Dermis microvascular lymphatic vessel endothelial cell (primary cell): ENCODE measurements at regions not wholly inside any gene's neighbourhood (a gene's known extent, or its start where the extent isn't known, plus 50 kb on each side); places are given as distances from the start of the nearest gene placed in this dataset.

Source experiments
- DNase-seq, 2 donors: peaks; one replicate each; pipeline versions ENCODE4 v3.0.0 to v3.0.0-alpha.2; 2010; ENCODE audit warnings: low read depth in 2 of 2

DNA sequence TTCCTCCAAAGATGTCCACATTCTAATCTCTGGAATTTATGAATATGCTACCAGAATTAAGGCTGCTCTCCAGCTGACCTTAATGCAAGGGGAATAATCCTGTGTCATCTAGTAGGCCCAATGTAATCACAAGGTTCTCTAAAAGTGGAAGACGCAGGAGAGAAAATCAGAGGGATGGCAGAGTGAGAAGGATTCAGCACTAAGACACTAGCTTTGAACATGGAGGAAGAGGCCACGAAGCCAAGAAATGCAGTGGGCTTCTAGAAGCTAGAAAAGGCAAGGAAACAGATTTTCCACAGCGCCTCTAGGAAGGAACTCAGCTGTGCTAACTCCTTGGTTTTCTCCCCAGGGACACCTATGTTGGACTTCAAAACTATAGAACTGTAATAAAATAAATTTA is 240.7 kb upstream of the TRAM1L1 start:
- no peak for DNase-seq

DNA sequence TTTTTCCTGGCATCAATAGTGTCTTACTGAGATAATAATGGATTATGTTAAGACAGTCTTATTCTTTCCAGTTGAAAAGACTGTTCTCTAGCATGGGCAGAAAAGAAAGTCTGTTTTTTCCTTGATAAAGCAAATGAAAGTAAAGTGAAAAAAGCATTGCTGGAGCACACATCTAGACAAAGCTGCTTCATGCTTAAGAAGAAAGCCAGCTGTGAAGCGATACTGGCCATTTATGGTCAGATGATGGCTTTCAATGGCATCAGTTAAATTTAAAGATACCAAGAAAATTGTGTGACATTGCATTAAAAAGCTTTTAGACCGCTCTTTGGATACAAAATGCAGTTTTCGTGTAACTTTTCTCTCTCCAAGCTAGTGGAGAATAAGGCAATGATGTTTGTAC is 242.1 kb upstream of the TRAM1L1 start:
- no peak for DNase-seq

DNA sequence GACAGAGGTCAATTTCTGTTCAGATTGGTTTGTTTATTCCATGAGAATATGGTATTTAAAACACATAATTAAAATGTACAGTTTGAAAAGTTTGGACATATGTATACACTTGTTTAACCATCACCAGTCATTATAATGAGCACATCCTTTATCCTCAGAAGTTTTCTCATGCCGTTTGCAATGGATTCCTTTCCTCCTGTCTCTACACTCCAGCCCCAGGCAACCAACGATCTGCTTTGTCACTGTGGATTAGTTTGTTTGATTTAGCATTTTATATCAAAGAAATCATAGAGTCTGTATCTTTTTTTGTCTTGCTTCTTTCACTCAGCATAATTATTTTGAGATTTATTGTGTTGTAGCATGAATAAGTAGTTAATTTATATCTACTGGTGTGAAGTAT is 243.0 kb upstream of the TRAM1L1 start:
- no peak for DNase-seq

DNA sequence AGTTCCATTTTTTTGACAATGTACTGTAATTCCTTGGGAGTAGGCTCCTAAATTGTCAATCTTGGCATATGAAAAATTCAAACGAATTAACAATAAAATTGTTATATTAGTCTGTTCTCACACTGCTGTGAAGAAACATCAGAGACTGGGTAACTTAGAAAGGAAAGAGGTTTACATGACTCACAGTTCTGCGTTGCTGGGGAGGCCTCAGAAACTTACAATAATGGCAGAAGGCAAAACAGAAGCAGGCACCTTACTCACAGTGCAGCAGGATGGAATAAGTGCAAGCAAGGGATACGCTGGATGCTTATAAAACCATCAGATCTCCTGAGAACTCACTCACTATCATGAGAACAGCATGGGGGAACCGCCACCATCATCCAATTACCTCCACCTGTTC is 246.4 kb upstream of the TRAM1L1 start:
- no peak for DNase-seq

DNA sequence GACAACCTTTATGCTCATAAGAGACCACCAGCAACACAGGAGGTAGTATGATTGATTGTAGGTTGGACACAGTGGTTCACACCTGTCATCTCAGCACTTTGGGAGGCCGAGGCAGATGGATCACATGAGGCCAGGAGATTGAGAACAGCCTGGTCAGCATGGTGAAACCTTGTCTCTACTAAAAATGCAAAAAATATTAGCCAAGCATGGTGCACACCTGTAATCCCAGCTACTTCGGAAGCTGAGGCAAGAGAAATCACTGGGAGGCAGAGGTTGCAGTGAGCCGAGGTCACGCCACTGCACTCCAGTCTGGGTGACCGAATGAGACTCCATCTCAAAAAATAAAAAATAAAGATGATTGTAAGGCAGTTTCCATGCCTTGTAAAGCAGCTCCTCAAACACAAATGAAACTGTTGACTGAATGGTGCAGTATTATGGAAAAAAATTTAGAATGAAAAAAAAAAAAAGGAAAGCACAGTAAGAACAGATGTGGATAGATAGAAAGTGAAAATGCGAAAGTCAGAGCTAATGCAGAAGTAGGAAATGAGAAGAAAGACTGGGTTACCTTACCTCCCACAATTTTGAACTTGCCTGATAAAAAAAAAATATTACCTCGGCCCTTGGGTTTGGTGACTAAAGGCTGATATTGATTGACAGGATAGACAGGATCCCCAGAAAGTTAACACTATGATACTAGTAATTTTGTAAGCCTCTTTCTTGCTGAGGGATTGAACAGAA is 249.2 kb upstream of the TRAM1L1 start:
- DNase-seq: no peak

DNA sequence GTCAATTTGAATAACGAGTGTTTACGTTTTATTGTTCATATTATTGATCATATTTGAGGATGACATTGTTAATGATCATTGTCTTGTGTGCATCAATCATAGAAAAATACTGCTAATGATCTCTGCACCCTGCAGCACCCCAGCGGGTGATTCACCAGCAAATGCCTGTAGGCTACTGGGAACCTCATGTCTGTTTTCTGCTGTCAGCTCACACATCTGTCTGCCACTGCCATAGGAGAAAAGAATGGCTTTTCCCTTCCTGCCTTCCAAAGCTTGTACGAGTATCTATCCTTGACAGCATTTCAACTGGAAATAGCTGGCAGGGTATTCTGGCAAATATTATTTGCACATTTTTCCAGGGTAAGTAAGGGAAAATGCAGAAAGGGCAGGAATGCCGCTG is 272.1 kb upstream of the TRAM1L1 start:
- DNase-seq: no peak

DNA sequence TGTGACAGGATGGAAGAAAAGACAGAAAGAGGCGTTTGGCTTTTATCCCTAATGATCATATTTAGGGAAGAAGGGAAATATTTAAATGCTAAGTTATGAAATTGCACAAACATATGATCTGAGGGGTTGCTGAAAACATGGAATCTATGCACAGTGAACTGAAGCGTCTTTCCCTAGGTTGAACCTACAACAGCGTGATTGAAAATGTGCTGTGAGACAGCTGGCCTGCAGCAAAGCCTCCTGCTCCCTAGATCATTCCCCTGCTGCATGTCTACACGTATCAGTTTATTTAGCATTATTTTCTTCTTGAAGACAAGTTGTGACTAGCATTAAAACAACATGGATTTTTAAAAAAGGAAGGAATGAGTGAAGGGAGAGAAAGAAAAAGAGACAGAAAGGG is 272.5 kb upstream of the TRAM1L1 start:
- no peak for DNase-seq

DNA sequence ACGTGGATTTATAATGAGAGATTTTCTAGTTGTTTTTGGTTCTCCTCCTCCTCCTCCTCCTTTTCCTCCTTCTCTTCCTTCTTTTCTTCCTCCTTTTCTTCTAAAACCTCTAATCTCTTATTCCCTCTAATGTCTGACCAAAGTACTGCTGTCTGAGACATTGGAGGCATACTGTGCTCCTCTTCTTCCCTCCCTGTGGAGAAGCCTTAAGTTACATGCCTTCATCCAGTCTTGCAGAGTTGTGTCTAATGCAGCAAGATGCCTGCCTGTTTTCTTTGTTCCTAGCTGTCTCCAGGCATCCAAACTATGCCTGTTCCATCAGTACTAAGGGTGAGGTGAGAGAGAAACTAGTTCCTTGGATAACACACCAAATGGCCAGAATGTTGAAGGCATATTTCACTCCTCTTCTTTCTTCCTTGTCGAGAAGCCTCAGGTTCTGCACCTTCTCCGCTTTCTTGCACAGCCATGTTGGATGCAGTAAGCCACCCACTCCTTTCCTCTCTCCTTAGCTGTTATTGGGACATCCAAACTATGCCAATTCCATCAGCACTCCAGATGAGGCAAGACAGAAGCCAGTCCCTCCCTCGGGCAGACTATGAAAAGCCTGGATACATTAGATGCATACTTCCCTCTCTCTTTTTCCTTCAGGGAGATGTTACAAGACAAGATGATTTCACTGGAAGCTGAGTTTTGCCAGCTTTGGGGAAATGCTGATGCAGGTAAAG is 285.7 kb upstream of the TRAM1L1 start:
- no peak for DNase-seq

DNA sequence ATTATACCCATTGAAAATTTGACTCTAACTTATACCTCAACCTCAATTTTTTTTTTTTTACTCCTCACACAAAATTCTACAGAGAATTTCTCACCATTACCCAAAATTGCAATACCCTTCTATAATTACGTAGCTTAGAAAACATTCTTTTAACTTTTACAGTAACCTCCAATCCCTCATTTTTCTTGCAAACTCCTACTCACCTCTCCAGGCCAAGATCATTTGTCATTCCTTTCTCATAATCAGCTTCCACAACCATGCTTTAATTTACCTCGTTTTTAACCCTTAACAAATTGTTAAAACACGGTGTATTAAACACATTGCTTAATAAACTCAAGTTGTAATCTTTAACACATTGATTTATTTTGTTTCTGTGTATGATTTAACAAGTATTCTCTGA is 289.7 kb upstream of the TRAM1L1 start:
- no peak for DNase-seq

DNA sequence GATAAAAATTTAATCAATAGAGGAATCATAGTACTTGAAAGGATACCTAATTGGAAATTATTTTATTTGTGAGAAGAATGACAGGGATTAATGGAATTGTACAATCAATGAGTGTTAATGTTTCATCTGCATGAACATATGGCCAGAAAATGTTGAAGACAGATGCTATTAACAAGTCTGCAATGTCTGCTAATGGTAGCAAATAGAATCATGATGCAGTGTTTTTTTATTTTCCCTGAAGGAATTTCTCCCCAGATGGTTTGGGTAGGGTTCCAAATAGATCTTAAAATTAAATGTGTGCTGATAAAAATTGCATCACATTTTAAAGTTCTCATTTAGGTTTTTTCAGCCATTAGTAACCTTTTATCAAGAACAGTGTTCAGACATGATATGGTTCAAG is 291.3 kb upstream of the TRAM1L1 start:
- no peak for DNase-seq

DNA sequence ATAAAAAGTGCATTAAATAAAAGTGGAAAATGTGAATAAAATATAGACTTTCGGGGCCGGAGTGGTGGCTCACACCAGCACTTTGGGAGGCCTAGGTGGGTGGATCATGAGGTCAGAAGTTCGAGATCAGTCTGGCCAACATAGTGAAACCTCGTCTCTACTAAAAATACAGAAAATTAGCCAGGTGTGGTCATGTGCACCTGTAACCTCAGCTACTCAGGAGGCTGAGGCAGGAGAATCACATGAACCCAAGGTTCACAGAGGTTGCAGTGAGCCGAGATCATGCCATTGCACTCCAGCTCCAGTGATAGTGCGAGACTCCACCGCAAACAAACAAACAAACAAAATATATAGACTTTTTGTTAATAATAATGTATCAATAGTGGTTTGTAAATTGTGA is 293.6 kb upstream of the TRAM1L1 start:
- DNase-seq: no peak

DNA sequence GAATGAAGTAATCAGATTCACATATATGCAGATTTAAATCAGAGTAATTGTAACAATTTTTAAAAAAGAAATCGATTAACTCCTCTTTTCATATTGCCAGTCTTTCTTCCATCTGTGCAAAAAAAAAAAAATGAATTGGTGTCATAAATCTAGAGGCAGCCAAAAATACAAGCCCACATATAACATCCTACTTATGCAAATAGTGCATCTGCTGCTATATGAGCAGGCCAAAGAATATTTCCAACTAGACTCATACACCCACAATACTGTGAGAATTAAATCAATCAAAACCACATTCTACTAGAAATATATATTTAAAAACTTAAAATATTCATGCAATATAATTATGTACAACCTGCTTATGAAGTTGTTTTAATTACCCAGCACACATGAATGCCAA is 298.1 kb upstream of the TRAM1L1 start:
- DNase-seq: no peak

DNA sequence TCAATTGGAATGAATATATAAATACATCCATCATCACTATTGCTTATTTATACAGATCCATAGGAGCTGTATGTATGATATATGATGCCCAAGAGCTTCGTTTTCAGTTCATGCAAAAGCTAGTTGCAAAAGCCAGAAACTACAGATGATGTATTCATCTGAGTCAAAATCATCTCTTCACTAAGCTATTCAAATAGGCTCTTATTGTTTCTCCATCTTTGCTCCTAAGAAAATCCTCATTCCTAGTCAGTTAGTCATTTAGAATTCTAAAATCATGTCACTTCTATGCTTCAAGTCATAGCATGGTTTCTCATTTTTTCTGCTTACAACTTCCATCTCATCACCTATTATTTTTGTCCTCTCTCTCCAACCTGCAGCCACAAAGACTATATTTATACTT is 300.1 kb upstream of the TRAM1L1 start:
- DNase-seq: no peak

DNA sequence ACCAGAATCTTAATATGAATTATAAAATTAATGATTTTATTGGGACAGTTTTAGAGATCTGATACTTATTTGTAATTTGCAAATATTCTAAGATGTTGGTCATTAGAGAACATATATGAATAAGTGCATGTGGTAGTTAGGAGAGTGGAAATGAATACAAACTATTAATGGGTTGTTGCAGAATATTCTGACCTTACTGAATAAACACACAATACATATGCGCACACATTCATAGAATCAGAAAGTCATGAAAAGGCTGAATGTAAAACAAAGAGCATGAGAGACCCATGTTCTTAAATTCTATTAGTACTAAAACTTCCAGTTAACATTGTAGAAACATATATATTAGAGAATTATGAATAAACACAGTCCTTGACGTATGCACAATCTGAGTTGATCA is 301.7 kb upstream of the TRAM1L1 start:
- DNase-seq: no peak

DNA sequence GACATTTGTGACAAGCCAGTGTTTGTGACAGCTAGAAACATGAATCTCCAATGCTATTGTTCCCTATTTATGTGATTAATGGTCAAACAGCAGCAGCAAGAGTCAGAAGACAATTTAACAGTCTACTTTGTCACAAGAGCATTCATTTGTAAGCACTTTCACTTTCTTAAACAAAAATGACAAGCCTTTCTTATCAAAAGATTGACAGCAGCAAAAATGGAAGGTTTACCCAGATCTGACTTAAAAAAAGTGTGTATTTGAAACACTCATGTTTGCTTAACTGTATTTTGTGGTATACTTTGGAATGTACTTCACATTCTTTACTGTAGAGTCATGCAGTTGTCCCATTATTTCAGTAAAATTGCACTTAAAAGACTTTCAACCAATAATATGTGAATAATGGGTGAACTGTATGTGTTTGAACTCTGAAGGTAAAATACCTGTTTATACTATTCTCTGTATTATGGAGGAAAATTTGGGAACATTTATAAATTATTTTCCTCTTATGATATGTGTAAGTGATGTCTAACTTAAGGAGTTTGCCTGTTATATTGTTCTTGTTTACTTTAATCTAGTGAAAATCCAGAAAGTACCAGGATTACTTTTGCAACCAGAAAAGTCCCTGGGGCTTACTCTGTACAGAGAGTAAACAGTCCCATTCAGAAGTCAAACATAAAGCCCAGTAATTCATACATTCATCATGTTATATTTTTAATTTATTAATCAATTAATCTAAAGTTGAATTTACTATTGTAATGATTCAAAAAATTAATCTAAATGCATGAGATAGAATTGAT is 314.9 kb upstream of the TRAM1L1 start:
- peak in 1 of 2 donors; percentile 6 for DNase-seq

DNA sequence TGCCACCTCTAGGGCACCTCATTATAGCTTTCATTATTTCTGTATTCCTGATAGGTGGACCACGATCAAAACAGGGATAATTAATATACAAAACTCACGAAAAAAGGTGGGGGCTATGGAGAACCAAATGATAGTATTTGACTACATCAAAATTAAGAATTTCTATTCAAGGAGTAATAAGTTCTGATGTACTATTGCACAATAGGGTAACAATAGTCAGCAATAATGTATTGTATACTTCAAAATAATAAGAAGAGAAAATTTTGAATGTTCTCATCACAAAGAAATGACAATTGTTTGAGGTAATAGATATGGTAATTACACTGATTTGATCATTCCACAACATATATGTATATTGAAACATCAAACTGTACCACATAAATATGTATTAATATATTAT is 327.3 kb upstream of the TRAM1L1 start:
- DNase-seq: no peak

DNA sequence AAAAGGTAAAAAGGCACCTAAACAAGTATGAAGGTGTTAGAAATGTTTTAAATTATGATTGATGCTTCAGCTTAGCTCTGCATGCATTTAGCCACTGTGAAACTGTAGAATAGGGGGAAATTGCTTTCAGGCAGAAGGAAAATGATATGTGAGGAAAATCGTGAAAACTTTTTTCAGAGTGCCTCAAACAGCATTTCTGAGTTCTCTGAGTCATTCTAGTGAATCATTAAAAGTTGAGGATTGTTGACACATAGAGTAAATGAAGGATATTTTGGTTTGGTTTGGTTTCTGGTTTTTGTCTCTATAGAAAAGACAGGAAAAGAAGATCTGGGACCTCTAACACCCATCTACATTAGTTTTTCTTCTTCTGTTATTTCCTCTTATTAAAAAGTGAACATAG is 332.5 kb upstream of the TRAM1L1 start:
- DNase-seq: no peak

DNA sequence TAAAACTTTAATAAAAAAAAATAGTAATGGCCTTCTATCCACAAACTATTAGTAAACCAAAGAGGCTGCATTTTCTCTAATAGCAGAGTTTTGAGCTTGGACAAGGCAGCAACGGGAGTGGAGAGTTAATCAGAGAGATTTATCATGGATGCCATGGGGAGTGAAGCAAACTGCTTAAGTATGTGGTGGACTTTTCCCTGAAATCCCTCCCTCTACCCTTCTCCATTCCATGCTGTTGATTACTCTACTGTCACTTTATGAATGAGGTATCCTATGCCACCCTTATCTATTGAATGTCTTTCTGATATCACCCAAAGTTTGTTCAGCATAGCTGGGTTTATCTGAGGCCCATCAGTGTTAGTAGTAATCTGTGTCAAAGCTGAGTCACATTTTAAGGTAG is 335.6 kb upstream of the TRAM1L1 start:
- no peak for DNase-seq

DNA sequence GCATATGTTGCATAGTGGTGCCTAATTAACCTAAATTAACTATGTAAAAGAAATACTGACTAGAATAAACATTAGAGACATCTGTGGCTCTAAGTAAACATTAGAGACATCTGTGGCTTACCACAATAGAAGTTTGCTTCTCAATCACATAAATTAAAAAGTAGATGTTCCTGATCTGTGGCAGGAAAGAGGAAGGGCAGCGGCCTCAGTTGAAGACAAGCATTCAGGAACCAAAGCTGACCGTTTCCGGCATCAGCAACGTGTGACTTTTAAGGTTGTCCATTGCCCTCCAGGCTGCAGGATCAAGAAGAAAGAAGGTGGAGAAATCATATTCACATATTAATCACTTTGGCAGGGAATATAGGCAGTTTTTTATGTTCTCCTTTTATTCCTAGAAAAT is 336.3 kb upstream of the TRAM1L1 start:
- no peak for DNase-seq

DNA sequence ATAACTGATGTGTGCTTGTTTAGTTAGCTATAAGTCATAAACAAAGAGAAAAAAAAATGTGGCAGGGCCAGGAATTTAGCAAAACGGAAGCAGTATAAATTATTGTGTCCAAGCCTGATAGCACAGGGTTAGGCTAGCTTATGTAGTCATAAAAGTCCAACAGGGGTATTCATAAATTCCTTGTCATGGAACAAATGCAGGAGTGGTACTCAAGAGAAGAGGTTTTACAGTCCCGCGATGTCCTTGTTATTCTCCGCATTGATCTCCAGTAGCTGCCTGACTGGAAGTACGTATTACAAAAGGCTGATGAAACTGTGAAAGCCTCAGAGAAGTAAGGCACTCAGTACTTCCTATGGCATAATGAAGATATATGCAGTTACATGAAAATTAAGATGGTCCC is 336.9 kb upstream of the TRAM1L1 start:
- no peak for DNase-seq

DNA sequence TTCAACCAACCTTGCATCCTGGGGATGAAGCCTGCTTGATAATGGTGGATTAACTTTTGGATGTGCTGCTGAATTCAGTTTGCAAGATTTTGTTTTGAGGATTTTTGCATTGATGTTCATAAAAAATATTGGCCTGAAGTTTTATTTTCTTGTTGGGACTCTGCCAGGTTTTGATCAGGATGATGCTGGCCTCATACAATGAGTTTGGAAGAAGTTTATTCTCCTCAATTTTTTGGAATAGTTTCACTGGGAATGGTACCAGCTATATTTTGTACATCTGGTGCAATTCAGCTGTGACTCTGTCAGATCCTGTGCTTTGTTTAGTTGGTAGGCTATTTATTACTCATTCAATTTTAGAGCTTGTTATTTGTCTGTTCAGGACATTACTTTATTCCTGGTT is 340.3 kb upstream of the TRAM1L1 start:
- DNase-seq: no peak

DNA sequence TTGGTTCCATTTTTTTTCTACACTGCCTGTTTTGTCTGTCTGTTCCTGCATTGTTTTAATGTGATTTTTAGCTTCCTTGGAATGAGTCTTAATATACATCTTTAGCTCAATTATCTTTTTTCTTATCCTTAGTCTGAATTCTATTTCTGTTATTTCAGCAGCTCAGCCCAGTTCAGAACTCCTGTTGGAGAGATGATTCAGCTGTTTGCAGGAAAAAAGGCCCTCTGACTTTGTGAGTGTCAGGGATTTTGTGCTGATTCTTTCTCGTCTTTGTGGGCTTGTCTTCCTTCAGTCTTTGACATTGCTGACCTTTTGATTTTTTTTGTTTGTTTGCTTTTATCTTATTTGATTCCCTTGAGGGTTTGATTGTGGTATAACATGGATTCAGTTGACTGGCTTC is 343.2 kb upstream of the TRAM1L1 start:
- no peak for DNase-seq

DNA sequence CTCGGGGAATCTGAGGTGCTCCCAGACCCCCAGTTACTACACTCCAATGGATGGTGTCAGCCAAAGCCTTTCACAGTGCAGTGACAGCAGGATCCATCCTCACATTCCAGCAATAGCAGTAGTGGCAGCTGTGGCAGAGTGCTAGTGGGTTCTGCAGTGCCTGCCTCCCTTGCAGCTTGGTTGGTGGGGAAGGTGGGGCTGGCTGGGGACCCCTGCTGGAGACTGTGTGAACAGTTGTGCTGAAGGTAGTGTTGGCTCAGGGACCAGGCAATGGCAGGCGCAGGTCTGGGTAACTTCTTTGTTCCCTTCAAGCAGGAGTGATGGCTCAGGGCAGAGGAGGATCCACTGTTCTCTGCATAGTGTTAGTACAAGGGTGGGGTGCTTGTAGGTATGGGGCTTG is 343.7 kb upstream of the TRAM1L1 start:
- DNase-seq: no peak
